HepG2 (cell line): ENCODE measurements at regions not wholly inside any gene's neighbourhood (a gene's known extent, or its start where the extent isn't known, plus 50 kb on each side); places are given as distances from the start of the nearest gene placed in this dataset.

Experiments used
- MAZ ChIP-seq, 2 experiments: sonication (generic) in 1 of 2; formaldehyde crosslinking in 1 of 2; IDR thresholded peaks; 2 replicates each; pipeline versions ENCODE4 v1.5.0 to v1.6.1; 2012 to 2020; ENCODE audit warnings: low read depth in 2 of 2, mild to moderate bottlenecking in 2 of 2, borderline replicate concordance in 1 of 2, improper control_type of control experiment in 1 of 2, low read length in 1 of 2, missing genetic modification reagents in 1 of 2, moderate library complexity in 1 of 2
- MTA1 ChIP-seq: sonication (generic); formaldehyde crosslinking; IDR thresholded peaks from 2 replicates; pipeline ENCODE4 v1.4.0; 2020; ENCODE audit warnings: missing genetic modification reagents, mild to moderate bottlenecking, borderline replicate concordance
- POGZ ChIP-seq: sonication (generic); formaldehyde crosslinking; IDR thresholded peaks from 2 replicates; pipeline ENCODE4 v1.4.0; 2020; ENCODE audit warnings: mild to moderate bottlenecking, missing genetic modification reagents
- PPARG ChIP-seq: conservative IDR thresholded peaks from 2 replicates; pipeline ENCODE4 v1.6.1; 2016; ENCODE audit warnings: missing biosample characterization, missing genetic modification reagents
- TCF7L2 ChIP-seq: IDR thresholded peaks from 2 replicates; pipeline ENCODE4 v1.6.1; 2011; ENCODE audit warnings: mild to moderate bottlenecking, low read depth, low read length, moderate library complexity
- ZFP36L2 ChIP-seq: sonication (generic); formaldehyde crosslinking; IDR thresholded peaks from 2 replicates; pipeline ENCODE4 v1.4.0; 2020; ENCODE audit warnings: missing genetic modification reagents
- ZFP90 ChIP-seq: sonication (generic); formaldehyde crosslinking; IDR thresholded peaks from 2 replicates; pipeline ENCODE4 v1.8.0; 2022; ENCODE audit warnings: missing genetic modification reagents, mild to moderate bottlenecking, inconsistent platforms, borderline replicate concordance
- ZNF746 ChIP-seq: sonication (generic); formaldehyde crosslinking; IDR thresholded peaks from 2 replicates; pipeline ENCODE4 v1.8.0; 2022; ENCODE audit warnings: mild to moderate bottlenecking, missing genetic modification reagents
- ZNF761 ChIP-seq: sonication (generic); formaldehyde crosslinking; conservative IDR thresholded peaks from 2 replicates; pipeline ENCODE4 v1.4.0; 2020; ENCODE audit warnings: mild to moderate bottlenecking, missing genetic modification reagents
- TF ChIP-seq, protein P1 (sequence below): sonication (generic); formaldehyde crosslinking; IDR thresholded peaks from 2 replicates; pipeline ENCODE4 v1.5.0; 2020; ENCODE audit warnings: missing genetic modification reagents
- TF ChIP-seq, protein P2 (sequence below), 2 experiments: sonication (generic) in 1 of 2; formaldehyde crosslinking in 1 of 2; IDR thresholded peaks; 2 replicates each; pipeline versions ENCODE4 v1.6.1 to v1.9.0; 2014 to 2022; ENCODE audit warnings: antibody characterized with exemption in 1 of 2, borderline replicate concordance in 1 of 2, inconsistent platforms in 1 of 2, low read depth in 1 of 2, missing genetic modification reagents in 1 of 2
- TF ChIP-seq, protein P3 (sequence below): sonication (generic); formaldehyde crosslinking; IDR thresholded peaks from 2 replicates; pipeline ENCODE4 v1.8.0; 2022; ENCODE audit warnings: mild to moderate bottlenecking, missing genetic modification reagents, moderate library complexity
- TF ChIP-seq, protein P4 (sequence below): sonication (generic); formaldehyde crosslinking; IDR thresholded peaks from 2 replicates; pipeline ENCODE4 v1.4.0; 2020; ENCODE audit warnings: missing genetic modification reagents
- TF ChIP-seq, protein P5 (sequence below): IDR thresholded peaks from 2 replicates; pipeline ENCODE4 v1.4.0; 2020; ENCODE audit warnings: mild to moderate bottlenecking, missing genetic modification reagents

DNA sequence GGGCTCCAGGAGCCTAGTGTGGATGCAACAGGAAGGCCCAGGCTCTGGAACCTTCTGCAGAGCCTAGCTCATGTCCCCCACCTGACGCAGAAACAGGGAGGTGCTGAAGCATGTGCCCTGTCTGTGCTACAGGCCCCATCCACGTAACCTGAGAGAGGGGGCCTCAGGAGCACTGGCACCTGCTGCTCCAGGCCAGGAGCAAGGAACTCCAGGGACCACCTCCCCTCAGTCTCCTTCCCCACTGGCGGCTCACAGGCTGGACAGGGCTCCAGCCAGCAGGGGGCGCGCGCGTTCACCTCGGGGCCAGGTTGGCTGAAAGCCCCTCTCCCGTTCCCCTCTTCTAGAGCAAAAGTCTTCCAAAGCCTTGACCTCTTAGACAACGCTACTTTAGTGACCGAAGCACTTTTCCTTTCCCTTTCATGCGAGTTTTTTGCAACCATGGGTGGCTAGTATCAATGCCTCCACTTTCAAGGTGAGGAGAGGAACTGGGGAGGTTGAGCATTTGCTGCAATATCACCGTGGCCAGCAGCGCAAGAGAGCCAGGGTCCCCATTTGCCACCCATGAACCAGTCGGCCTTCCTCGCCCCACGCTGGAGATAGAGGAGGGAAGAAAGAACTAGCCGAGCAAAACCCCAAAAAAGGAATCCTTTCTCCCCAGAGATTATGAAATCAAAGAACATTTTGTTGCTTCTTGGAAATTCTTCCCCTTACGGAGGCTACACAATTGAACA lies 52.4 kb upstream of the GPR157 start (continued):
- TF ChIP-seq, protein P1, sequence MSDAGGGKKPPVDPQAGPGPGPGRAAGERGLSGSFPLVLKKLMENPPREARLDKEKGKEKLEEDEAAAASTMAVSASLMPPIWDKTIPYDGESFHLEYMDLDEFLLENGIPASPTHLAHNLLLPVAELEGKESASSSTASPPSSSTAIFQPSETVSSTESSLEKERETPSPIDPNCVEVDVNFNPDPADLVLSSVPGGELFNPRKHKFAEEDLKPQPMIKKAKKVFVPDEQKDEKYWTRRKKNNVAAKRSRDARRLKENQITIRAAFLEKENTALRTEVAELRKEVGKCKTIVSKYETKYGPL: no peak
- TF ChIP-seq, protein P2, sequence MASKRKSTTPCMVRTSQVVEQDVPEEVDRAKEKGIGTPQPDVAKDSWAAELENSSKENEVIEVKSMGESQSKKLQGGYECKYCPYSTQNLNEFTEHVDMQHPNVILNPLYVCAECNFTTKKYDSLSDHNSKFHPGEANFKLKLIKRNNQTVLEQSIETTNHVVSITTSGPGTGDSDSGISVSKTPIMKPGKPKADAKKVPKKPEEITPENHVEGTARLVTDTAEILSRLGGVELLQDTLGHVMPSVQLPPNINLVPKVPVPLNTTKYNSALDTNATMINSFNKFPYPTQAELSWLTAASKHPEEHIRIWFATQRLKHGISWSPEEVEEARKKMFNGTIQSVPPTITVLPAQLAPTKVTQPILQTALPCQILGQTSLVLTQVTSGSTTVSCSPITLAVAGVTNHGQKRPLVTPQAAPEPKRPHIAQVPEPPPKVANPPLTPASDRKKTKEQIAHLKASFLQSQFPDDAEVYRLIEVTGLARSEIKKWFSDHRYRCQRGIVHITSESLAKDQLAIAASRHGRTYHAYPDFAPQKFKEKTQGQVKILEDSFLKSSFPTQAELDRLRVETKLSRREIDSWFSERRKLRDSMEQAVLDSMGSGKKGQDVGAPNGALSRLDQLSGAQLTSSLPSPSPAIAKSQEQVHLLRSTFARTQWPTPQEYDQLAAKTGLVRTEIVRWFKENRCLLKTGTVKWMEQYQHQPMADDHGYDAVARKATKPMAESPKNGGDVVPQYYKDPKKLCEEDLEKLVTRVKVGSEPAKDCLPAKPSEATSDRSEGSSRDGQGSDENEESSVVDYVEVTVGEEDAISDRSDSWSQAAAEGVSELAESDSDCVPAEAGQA (IDR thresholded peaks at IDR 0.05; ENCODE audit: low read depth): 0 out of 2 replicates have a peak, but pooled peaks have one; percentile 19
- TF ChIP-seq, protein P2 (CRISPR knock-in tag; IDR thresholded peaks at IDR 0.05; ENCODE audit: borderline replicate concordance): no peak
- no peak; the same call in 1 of the 2 replicates for TF ChIP-seq ZNF746 (CRISPR knock-in tag)
- TF ChIP-seq ZNF761 (CRISPR knock-in tag): no peak
- TF ChIP-seq POGZ (CRISPR knock-in tag): no peak
- TF ChIP-seq MAZ (IDR thresholded peaks at IDR 0.05; ENCODE audit: borderline replicate concordance, low read depth, low read length): peak; percentile 43; the same call in 1 of the 2 replicates
- no peak; the same call in 1 of the 2 replicates for TF ChIP-seq MAZ (CRISPR knock-in tag; IDR thresholded peaks at IDR 0.05; ENCODE audit: low read depth)
- TF ChIP-seq, protein P3, sequence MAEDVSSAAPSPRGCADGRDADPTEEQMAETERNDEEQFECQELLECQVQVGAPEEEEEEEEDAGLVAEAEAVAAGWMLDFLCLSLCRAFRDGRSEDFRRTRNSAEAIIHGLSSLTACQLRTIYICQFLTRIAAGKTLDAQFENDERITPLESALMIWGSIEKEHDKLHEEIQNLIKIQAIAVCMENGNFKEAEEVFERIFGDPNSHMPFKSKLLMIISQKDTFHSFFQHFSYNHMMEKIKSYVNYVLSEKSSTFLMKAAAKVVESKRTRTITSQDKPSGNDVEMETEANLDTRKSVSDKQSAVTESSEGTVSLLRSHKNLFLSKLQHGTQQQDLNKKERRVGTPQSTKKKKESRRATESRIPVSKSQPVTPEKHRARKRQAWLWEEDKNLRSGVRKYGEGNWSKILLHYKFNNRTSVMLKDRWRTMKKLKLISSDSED (CRISPR knock-in tag): no peak
- TF ChIP-seq PPARG (CRISPR knock-in tag): peak; percentile 73
- TF ChIP-seq ZFP90 (CRISPR knock-in tag): no peak
- no peak for TF ChIP-seq MTA1
- TF ChIP-seq, protein P4, sequence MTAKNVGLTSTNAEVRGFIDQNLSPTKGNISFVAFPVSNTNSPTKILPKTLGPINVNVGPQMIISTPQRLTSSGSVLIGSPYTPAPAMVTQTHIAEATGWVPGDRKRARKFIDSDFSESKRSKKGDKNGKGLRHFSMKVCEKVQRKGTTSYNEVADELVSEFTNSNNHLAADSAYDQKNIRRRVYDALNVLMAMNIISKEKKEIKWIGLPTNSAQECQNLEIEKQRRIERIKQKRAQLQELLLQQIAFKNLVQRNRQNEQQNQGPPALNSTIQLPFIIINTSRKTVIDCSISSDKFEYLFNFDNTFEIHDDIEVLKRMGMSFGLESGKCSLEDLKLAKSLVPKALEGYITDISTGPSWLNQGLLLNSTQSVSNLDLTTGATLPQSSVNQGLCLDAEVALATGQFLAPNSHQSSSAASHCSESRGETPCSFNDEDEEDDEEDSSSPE (CRISPR knock-in tag): no peak
- no peak for TF ChIP-seq TCF7L2
- TF ChIP-seq, protein P5, sequence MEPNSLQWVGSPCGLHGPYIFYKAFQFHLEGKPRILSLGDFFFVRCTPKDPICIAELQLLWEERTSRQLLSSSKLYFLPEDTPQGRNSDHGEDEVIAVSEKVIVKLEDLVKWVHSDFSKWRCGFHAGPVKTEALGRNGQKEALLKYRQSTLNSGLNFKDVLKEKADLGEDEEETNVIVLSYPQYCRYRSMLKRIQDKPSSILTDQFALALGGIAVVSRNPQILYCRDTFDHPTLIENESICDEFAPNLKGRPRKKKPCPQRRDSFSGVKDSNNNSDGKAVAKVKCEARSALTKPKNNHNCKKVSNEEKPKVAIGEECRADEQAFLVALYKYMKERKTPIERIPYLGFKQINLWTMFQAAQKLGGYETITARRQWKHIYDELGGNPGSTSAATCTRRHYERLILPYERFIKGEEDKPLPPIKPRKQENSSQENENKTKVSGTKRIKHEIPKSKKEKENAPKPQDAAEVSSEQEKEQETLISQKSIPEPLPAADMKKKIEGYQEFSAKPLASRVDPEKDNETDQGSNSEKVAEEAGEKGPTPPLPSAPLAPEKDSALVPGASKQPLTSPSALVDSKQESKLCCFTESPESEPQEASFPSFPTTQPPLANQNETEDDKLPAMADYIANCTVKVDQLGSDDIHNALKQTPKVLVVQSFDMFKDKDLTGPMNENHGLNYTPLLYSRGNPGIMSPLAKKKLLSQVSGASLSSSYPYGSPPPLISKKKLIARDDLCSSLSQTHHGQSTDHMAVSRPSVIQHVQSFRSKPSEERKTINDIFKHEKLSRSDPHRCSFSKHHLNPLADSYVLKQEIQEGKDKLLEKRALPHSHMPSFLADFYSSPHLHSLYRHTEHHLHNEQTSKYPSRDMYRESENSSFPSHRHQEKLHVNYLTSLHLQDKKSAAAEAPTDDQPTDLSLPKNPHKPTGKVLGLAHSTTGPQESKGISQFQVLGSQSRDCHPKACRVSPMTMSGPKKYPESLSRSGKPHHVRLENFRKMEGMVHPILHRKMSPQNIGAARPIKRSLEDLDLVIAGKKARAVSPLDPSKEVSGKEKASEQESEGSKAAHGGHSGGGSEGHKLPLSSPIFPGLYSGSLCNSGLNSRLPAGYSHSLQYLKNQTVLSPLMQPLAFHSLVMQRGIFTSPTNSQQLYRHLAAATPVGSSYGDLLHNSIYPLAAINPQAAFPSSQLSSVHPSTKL (CRISPR knock-in tag): peak; percentile 59
- TF ChIP-seq ZFP36L2 (CRISPR knock-in tag): no peak
